Activated naive CD8-positive, alpha-beta T cell treated with anti-CD3 and anti-CD28 coated beads, Interleukin-2, amount 50 U/mL, for 24 hours (primary cell): ENCODE measurements at regions not wholly inside any gene's neighbourhood (a gene's known extent, or its start where the extent isn't known, plus 50 kb on each side); places are given as distances from the start of the nearest gene placed in this dataset.

Experiments used
- ATAC-seq: fragments of 150-1000 bp; cut with Tn5 transposase; one replicate; pipeline ENCODE4 v1.10.0; 2021
- DNase-seq: peaks from one replicate; pipeline ENCODE4 v3.0.0; 2021
- H3K27ac Mint-ChIP-seq: one replicate; pipeline ENCODE4 v1.8.0; 2021; ENCODE audit warnings: mild to moderate bottlenecking, mixed read lengths
- H3K27me3 Mint-ChIP-seq: one replicate; pipeline ENCODE4 v1.8.0; 2021; ENCODE audit warnings: mixed read lengths
- H3K36me3 Mint-ChIP-seq: one replicate; pipeline ENCODE4 v1.8.0; 2021; ENCODE audit warnings: low read depth, mixed read lengths
- H3K4me1 Mint-ChIP-seq: one replicate; pipeline ENCODE4 v1.8.0; 2021; ENCODE audit warnings: mixed read lengths
- H3K4me3 Mint-ChIP-seq: one replicate; pipeline ENCODE4 v1.8.0; 2021; ENCODE audit warnings: mild to moderate bottlenecking, moderate library complexity, mixed read lengths
- H3K9me3 Mint-ChIP-seq: one replicate; pipeline ENCODE4 v1.8.0; 2021; ENCODE audit warnings: mixed read lengths

DNA sequence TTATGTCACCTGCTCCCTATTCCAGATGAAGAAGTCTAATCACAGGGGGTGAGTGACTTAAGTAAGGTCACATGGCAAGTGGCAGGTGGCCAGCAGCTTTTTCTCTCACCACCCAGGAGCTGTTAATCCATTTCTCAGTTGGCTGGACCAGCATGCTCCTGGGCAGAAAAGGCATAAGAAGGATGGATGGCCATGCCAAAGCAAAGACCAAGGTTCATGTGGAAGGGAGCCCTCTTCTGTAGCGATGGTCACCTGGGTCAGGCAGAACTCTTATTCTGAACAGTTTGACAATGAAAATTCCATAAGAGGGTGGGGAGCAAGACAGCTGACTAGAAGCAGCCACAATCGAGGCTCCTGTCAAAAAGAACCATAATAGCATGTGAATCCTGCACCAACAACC, 538.1 kb downstream of the SUCLA2 start:
- Mint-ChIP-seq H3K4me1 (no peaks in the 10 kb centered on the region), H3K4me3 (no peak overlapping the region), H3K9me3 (peaks cover 11% of the 10 kb centered on the region), H3K27ac (no peak overlapping the region), H3K36me3 (no peaks in the 10 kb centered on the region), H3K27me3 (no peaks in the 10 kb centered on the region)
- DNase-seq (no peak), ATAC-seq (no peak)

DNA sequence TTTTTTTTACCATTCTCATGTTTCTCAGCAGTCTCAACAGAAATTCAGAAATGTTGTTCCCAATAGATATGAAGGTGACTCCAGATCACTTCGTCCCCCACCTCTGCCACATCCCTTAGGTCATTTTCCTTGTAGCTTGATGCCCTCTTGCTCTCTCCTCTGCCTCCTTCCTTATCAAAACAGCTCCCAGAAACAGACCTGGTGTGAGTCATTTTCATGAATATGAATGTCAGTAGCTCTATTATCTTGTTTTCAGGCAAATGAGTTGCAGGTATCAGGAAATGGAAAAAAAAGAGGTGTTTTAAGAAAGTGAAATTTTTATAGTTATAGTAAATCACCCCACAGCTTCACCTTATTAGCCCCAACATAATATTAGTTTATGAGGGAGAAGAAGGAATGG, 539.3 kb downstream of the SUCLA2 start:
- Mint-ChIP-seq H3K4me1 (no peaks in the 10 kb centered on the region), H3K36me3 (no peaks in the 10 kb centered on the region), H3K27ac (no peak overlapping the region), H3K4me3 (no peak overlapping the region), H3K9me3 (peaks cover 11% of the 10 kb centered on the region), H3K27me3 (no peaks in the 10 kb centered on the region)
- ATAC-seq (no peak), DNase-seq (no peak)

DNA sequence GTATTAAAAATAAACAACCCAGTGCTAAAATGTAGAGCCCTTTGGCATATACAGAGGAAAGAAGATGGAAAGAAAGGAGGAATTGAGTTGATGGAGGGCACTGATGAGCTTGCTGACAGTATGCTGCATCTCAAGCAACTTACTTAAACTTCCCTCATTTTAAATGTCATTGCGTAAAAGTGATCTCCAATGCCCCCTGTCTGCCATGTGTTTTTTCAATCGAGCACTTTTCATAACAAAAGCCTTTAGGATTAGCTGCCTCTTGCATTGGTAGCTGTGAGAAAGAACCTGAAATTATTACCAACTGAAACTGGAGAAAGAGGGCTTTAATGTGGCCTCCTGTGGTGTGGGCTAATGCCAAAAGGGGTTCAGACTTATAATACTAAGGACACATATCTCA, 541.6 kb downstream of the SUCLA2 start:
- H3K9me3 Mint-ChIP-seq, result peaks cover 4% of the 10 kb centered on the region
- no peaks in the 10 kb centered on the region for H3K4me1 Mint-ChIP-seq
- no peaks in the 10 kb centered on the region for H3K36me3 Mint-ChIP-seq
- H3K27ac Mint-ChIP-seq, result no peak overlapping the region
- no peaks in the 10 kb centered on the region for H3K27me3 Mint-ChIP-seq
- no peak overlapping the region for H3K4me3 Mint-ChIP-seq
- ATAC-seq (no peak), DNase-seq (no peak)

DNA sequence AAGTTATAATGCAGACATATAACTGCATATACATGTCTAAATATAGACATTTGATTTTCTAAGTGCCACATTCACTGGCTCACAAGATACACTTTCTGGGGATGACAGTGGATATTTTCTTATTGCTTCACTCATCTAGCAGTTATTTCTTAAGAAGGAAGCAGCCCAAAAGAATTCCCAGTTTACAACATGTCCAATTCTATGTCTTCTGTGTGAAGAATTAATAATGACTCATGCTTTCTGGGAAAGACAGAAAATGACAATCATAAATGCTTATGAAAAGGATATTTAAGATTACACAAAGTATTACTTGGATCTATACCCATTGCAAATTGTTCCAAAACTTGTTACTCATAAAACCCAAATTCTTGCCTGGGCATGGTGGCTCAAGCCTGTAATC, 543.4 kb downstream of the SUCLA2 start:
- H3K9me3 Mint-ChIP-seq, result no peaks in the 10 kb centered on the region
- ATAC-seq (no peak), DNase-seq (no peak)
- H3K27ac Mint-ChIP-seq, result no peak overlapping the region
- H3K4me3 Mint-ChIP-seq, result no peak overlapping the region
- H3K4me1 Mint-ChIP-seq, result no peaks in the 10 kb centered on the region
- H3K36me3 Mint-ChIP-seq, result no peaks in the 10 kb centered on the region
- H3K27me3 Mint-ChIP-seq, result no peaks in the 10 kb centered on the region

DNA sequence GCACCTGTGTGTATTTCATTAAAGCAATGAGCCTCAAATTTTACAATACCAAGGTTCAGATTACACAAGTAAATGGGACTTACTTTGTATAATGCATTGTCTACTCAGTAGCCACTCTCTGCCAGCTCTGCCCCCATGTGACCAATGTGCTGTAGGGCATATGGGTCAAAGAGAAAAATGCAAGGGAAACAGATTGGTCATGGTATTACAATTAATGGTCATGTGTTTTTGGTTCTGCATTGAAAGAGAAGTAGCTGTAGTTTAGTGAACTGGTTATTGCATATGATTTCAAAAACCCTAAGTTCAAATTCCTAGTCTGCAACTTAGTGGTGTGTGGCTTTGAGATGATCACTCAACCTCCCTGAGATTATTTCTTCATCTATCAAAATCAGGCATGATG, 545.4 kb downstream of the SUCLA2 start:
- Mint-ChIP-seq H3K9me3 (no peaks in the 10 kb centered on the region), H3K27me3 (no peaks in the 10 kb centered on the region), H3K4me3 (no peak overlapping the region), H3K27ac (no peak overlapping the region), H3K4me1 (no peaks in the 10 kb centered on the region), H3K36me3 (no peaks in the 10 kb centered on the region)
- DNase-seq (no peak), ATAC-seq (no peak)

DNA sequence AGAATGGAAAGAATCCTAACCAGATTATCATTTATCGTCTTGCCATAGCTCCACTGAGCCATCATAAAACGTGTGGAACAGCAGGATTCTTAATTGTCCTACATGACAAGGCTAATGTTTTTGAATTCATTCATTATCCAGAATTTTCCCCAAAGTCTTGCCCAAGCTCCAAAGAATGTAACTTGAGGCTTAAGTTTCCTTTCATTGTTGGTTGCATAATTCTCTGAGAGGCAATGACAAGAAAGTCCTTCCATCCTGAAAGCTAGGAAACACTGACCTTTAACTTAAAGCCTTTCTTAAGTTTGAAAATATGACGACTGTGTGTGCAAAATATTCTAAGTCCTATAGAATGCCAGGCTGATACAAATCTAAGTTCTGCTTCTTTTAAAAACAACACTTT, 546.1 kb downstream of the SUCLA2 start:
- H3K27ac Mint-ChIP-seq, result no peak overlapping the region
- no peaks in the 10 kb centered on the region for H3K4me1 Mint-ChIP-seq
- no peak for ATAC-seq
- no peaks in the 10 kb centered on the region for H3K36me3 Mint-ChIP-seq
- H3K4me3 Mint-ChIP-seq, result no peak overlapping the region
- DNase-seq, result no peak
- no peaks in the 10 kb centered on the region for H3K27me3 Mint-ChIP-seq
- H3K9me3 Mint-ChIP-seq, result no peaks in the 10 kb centered on the region

DNA sequence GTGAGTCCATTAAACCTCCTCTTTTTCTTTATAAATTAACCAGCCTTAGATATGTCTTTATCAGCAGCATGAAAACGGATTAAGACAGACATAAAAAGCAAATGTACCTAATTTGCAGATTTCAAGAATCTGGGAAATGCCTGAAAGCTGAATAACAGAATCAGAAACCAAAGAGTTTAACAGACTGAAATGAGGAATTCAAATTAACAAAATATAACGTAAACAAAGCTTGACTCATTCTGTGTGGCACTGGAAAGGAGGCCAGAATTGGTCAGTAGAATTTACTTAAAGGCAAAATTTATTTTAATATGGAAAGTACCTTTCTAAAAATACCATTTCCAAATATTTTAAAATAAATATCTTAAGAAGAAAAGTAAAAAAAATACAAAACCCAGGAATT, 540.6 kb upstream of the HTR2A start:
- no peak for DNase-seq
- no peak for ATAC-seq
- Mint-ChIP-seq H3K27me3 (no peaks in the 10 kb centered on the region), H3K36me3 (no peaks in the 10 kb centered on the region), H3K4me3 (no peak overlapping the region), H3K9me3 (no peaks in the 10 kb centered on the region), H3K27ac (no peak overlapping the region), H3K4me1 (no peaks in the 10 kb centered on the region)

DNA sequence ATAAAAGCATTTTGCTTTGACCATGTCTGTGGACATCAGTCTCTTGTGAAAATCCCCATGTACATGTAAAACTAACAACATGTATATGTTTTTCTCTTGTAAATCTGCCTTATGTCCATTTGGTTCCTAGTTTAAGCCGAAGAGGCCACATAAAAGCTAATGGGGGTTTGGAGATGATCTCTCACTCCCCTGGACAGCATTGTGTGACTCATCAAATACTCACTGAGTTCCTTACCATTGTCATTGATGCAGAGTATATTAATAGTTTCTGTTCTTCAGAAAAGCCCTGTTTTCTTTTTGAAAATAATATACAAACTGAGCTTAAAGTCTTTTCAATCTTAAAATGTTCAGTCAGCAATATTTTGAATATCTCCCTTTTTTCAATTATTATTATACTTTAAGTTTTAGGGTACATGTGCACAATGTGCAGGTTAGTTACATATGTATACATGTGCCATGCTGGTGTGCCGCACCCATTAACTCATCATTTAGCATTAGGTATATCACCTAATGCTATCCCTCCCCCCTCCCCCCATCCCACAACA, 536.7 kb upstream of the HTR2A start:
- H3K4me3 Mint-ChIP-seq, result no peak overlapping the region
- H3K36me3 Mint-ChIP-seq, result no peaks in the 10 kb centered on the region
- no peaks in the 10 kb centered on the region for H3K4me1 Mint-ChIP-seq
- no peaks in the 10 kb centered on the region for H3K27me3 Mint-ChIP-seq
- DNase-seq, result no peak
- ATAC-seq, result no peak
- H3K9me3 Mint-ChIP-seq, result no peaks in the 10 kb centered on the region
- no peak overlapping the region for H3K27ac Mint-ChIP-seq

DNA sequence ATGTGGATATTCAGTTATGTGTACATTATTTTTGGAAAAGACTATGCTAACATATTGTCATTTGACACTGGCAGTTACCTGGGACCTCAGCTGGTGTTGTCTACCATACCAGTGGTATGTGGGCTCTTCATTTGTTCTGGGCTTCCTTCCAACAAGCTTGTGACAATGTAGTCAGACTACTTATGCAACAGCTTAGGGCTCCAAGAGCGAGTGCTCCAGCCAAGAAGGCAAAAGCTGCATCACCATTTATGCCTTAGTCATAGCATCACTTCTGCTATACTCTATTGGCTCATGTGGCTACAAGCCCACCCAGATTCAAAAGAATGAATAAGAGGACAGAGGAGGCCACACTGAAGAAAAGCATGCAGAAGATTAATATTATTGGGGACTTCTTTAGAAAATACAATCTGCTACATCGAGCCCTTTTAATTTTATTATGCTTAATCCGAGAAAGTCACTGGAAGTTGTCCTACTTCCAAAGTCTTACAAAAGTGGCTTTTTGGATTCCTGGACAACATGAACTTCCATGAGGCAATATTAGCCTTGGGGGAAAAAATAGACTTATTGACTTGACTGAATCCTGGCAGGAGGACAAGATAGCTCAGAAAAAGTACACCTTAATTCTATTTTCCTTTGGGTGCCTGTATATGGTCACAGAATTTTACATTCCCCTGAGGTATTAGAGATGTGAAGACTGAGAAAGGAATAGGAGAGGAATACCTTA, 529.4 kb upstream of the HTR2A start:
- Mint-ChIP-seq H3K4me3 (no peak overlapping the region), H3K36me3 (no peaks in the 10 kb centered on the region), H3K27ac (no peak overlapping the region), H3K9me3 (no peaks in the 10 kb centered on the region), H3K27me3 (no peaks in the 10 kb centered on the region), H3K4me1 (no peaks in the 10 kb centered on the region)
- ATAC-seq, result no peak
- no peak for DNase-seq

DNA sequence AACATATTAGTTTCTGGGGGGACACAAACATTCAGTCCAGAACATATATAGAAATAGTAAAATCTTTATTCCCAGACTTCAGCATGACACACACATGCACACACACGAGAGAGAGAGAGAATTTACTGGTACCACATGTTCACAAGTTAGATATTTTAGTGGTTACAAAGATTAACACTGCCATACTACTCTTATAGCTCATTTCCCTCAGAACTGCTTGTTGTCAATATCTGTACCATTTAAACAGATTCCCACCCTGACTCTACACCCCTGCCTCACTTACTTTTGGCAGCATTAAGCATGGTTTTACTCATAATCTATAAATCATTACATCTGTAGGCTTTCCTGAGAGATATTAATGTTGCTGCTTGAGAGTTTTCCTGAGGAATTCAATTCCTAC, 524.7 kb upstream of the HTR2A start:
- Mint-ChIP-seq H3K36me3 (no peaks in the 10 kb centered on the region), H3K4me3 (no peak overlapping the region), H3K27me3 (no peaks in the 10 kb centered on the region), H3K9me3 (no peaks in the 10 kb centered on the region), H3K27ac (no peak overlapping the region), H3K4me1 (no peaks in the 10 kb centered on the region)
- ATAC-seq (no peak), DNase-seq (no peak)

DNA sequence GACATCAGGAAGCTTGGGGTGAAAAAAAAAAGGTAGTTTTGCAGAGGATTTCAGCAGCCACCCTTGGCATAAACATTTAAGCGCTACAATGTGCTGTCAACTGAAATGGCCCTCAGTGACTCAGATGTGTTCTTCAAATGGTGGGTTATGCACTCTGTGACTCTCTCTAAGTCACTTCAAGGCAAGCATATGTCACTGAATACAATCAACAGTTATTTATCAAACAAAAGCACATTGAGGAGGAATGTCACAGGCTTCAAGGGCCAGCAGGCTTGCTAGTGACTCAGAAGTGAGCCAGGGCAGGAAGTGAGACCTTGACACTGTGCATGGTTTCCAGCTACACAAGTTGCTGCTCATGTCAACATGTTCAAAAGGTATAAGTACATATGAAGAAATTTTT, 523.7 kb upstream of the HTR2A start:
- no peaks in the 10 kb centered on the region for H3K27me3 Mint-ChIP-seq
- no peak overlapping the region for H3K27ac Mint-ChIP-seq
- DNase-seq (no peak), ATAC-seq (no peak)
- no peaks in the 10 kb centered on the region for H3K4me1 Mint-ChIP-seq
- H3K4me3 Mint-ChIP-seq, result no peak overlapping the region
- no peaks in the 10 kb centered on the region for H3K9me3 Mint-ChIP-seq
- H3K36me3 Mint-ChIP-seq, result no peaks in the 10 kb centered on the region

DNA sequence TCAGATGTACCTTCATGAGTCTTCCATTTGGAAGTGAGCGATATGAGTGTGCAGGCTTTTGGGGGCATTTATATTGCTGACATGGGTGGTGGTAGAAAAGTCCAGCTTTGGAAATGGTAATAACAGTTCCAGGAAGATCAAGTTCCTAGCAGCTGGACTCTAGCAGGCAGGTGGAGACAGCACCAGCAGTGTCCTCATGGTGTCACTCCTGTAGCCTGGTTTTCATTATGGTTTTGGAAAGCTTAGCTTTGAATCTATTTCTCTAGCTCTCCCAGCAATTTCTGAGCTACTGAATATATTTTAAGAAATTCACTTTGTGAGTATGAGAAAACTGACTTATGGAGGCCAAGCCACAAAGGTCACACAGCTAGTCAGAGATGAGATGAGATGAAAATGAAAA, 523.2 kb upstream of the HTR2A start:
- Mint-ChIP-seq H3K4me1 (no peaks in the 10 kb centered on the region), H3K36me3 (no peaks in the 10 kb centered on the region), H3K4me3 (no peak overlapping the region), H3K9me3 (no peaks in the 10 kb centered on the region), H3K27ac (no peak overlapping the region), H3K27me3 (no peaks in the 10 kb centered on the region)
- ATAC-seq, result no peak
- no peak for DNase-seq

DNA sequence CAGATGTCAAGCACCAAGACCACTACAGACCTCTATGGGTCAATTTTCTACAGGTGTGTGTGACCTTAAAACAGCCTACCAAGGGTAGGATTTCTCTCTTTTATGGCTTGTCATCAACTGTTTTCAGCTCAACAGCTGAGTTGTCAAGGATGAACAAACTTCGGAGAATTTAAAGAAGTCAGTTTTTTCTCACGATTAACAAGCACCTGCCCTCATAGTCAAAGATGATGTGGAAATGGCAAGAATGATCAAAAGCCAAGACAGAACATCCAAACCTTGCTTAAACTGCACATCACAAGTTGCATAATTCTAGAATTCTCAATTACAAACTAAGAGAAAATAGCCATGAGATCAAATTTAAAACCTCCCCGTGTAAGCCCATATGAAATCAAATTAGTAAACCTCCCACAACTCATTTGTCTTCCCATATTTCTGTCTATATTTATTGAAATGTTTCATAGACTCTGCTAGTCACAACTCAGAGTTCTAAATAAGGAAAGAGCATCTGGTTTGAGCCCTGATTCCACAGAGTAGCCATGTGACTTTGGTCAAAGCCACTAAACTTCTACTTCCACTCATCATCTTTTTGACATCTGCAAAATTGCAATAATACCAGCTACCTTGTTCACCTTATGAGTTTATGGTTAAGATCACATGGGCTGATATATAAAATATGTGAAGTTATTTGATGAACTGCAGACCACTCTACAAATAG, 521.5 kb upstream of the HTR2A start:
- H3K4me3 Mint-ChIP-seq, result no peak overlapping the region
- H3K27me3 Mint-ChIP-seq, result no peaks in the 10 kb centered on the region
- no peak overlapping the region for H3K27ac Mint-ChIP-seq
- H3K36me3 Mint-ChIP-seq, result no peaks in the 10 kb centered on the region
- no peaks in the 10 kb centered on the region for H3K4me1 Mint-ChIP-seq
- no peak for DNase-seq
- no peak for ATAC-seq
- no peaks in the 10 kb centered on the region for H3K9me3 Mint-ChIP-seq

DNA sequence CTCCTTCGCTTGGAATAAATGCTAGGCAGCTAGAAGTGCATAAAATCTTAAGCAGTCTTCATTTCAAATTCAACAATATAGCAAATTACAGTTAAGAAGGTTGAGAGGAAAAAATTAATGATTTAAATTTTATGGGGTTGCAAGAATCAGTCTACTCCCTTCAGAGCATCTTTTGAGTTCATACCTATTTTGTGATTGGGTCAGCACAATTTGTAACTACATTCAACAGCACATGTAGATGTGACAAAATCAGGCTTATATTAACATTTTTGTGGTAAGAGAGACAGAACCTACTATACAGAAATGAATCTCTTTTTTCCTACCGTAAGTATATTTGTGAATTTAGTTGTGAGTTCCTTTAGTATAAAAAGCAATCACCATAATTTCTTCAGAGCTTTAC, 520.6 kb upstream of the HTR2A start:
- Mint-ChIP-seq H3K9me3 (no peaks in the 10 kb centered on the region), H3K4me1 (no peaks in the 10 kb centered on the region), H3K36me3 (no peaks in the 10 kb centered on the region), H3K4me3 (no peak overlapping the region), H3K27me3 (no peaks in the 10 kb centered on the region), H3K27ac (no peak overlapping the region)
- DNase-seq (no peak), ATAC-seq (no peak)

DNA sequence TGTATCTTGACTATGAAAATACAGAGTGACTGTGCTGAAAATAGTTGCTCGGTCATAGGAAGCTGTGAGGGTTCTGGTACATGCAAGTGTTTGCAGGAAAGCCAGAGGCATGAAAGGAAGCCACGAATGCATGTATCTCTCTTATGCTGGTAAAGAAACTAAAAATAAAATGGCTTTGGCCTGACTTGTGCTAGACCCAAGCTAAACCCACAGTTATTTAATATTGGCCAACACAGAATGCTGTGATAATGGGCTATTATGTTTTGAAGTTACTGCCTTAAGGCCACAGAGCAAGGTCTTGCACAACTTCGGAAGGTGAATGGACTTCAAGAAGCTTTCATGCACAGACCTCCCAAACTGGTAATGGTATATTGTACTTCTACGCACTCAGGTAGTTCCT, 518.2 kb upstream of the HTR2A start:
- H3K27me3 Mint-ChIP-seq, result no peaks in the 10 kb centered on the region
- DNase-seq (no peak), ATAC-seq (no peak)
- H3K4me1 Mint-ChIP-seq, result no peaks in the 10 kb centered on the region
- H3K4me3 Mint-ChIP-seq, result no peak overlapping the region
- no peaks in the 10 kb centered on the region for H3K36me3 Mint-ChIP-seq
- H3K9me3 Mint-ChIP-seq, result no peaks in the 10 kb centered on the region
- H3K27ac Mint-ChIP-seq, result no peak overlapping the region
